HL-60 (cell line): ENCODE measurements at regions not wholly inside any gene's neighbourhood (a gene's known extent, or its start where the extent isn't known, plus 50 kb on each side); places are given as distances from the start of the nearest gene placed in this dataset.

Experiments used
- DNase-seq, 2 experiments: peaks; one replicate each; pipeline ENCODE4 v3.0.0-alpha.2; 2010 to 2020; ENCODE audit warnings: low read depth in 1 of 2, low spot score in 1 of 2
- H3K27ac ChIP-seq: fragments of 250-450 bp; sonication (Bioruptor Pico); replicated peaks from 2 replicates; pipeline ENCODE4 v1.5.1; 2020; ENCODE audit warnings: mild to moderate bottlenecking, moderate library complexity
- H3K27me3 ChIP-seq: fragments of 250-450 bp; sonication (Bioruptor Pico); 2 replicates; pipeline ENCODE4 v1.5.1; 2021; ENCODE audit warnings: mild to moderate bottlenecking, moderate library complexity; ENCODE audit not compliant: insufficient read depth, poor library complexity, severe bottlenecking
- H3K4me3 ChIP-seq: replicated peaks from 2 replicates; pipeline ENCODE4 v1.5.1; 2011; ENCODE audit warnings: mild to moderate bottlenecking, control low read depth, low read length; ENCODE audit not compliant: insufficient read depth
- GABPA ChIP-seq: IDR thresholded peaks from 2 replicates; pipeline ENCODE4 v1.6.1; 2012; ENCODE audit warnings: low read depth
- POLR2AphosphoS5 ChIP-seq: IDR thresholded peaks from 2 replicates; pipeline ENCODE4 v1.6.1; 2012; ENCODE audit warnings: low read depth
- SPI1 ChIP-seq: IDR thresholded peaks from 2 replicates; pipeline ENCODE4 v1.6.1; 2012; ENCODE audit warnings: low read depth, mild to moderate bottlenecking, borderline replicate concordance
- TF ChIP-seq, protein P1 (sequence below): IDR thresholded peaks from one replicate; pipeline ENCODE4 v1.5.1; 2011; ENCODE audit warnings: low read length, control low read depth, inconsistent platforms; ENCODE audit not compliant: insufficient read depth
- TF ChIP-seq, protein P2 (sequence below): IDR thresholded peaks from 2 replicates; pipeline ENCODE4 v1.6.1; 2012; ENCODE audit warnings: low read depth; ENCODE audit not compliant: insufficient replicate concordance

- no peak for DNase-seq
- TF ChIP-seq, protein P1, sequence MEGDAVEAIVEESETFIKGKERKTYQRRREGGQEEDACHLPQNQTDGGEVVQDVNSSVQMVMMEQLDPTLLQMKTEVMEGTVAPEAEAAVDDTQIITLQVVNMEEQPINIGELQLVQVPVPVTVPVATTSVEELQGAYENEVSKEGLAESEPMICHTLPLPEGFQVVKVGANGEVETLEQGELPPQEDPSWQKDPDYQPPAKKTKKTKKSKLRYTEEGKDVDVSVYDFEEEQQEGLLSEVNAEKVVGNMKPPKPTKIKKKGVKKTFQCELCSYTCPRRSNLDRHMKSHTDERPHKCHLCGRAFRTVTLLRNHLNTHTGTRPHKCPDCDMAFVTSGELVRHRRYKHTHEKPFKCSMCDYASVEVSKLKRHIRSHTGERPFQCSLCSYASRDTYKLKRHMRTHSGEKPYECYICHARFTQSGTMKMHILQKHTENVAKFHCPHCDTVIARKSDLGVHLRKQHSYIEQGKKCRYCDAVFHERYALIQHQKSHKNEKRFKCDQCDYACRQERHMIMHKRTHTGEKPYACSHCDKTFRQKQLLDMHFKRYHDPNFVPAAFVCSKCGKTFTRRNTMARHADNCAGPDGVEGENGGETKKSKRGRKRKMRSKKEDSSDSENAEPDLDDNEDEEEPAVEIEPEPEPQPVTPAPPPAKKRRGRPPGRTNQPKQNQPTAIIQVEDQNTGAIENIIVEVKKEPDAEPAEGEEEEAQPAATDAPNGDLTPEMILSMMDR: no peak
- no peak for TF ChIP-seq GABPA
- no peak for TF ChIP-seq POLR2AphosphoS5
- Histone ChIP-seq H3K4me3 (no peak overlapping the region), H3K27ac (no peak overlapping the region), H3K27me3 (no peaks in the 10 kb centered on the region)
These were observed 262.4 kb upstream of the PSMD7 start for GRCh38 chr16:74034200-74034599.

DNA sequence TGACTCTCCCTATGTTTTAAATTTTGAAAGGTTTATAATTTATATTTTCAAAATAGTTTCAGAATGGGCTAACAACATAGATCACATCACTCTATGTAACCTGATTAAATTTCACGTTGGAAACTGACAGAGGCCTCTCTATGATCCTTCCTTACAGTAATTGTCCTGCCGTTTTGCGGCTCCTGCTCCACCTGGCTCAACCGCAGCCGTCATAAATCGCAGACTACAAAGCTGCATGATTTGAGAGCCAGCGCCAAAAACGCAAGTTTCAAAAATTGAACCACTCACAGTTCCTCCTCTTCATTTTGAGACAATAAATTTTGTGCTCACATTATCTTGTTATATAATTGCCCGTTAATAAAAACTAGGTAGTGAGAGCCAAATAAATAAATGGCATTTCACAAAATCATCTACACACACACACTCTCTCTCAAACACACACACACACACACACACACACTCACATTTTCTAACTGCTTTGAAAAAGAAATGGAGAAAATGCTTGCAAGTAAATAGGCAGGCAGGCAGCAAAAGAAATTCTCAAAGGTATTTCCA is 263.1 kb upstream of the PSMD7 start:
- TF ChIP-seq POLR2AphosphoS5 (no peak), GABPA (no peak), SPI1 (no peak)
- TF ChIP-seq, protein P2, sequence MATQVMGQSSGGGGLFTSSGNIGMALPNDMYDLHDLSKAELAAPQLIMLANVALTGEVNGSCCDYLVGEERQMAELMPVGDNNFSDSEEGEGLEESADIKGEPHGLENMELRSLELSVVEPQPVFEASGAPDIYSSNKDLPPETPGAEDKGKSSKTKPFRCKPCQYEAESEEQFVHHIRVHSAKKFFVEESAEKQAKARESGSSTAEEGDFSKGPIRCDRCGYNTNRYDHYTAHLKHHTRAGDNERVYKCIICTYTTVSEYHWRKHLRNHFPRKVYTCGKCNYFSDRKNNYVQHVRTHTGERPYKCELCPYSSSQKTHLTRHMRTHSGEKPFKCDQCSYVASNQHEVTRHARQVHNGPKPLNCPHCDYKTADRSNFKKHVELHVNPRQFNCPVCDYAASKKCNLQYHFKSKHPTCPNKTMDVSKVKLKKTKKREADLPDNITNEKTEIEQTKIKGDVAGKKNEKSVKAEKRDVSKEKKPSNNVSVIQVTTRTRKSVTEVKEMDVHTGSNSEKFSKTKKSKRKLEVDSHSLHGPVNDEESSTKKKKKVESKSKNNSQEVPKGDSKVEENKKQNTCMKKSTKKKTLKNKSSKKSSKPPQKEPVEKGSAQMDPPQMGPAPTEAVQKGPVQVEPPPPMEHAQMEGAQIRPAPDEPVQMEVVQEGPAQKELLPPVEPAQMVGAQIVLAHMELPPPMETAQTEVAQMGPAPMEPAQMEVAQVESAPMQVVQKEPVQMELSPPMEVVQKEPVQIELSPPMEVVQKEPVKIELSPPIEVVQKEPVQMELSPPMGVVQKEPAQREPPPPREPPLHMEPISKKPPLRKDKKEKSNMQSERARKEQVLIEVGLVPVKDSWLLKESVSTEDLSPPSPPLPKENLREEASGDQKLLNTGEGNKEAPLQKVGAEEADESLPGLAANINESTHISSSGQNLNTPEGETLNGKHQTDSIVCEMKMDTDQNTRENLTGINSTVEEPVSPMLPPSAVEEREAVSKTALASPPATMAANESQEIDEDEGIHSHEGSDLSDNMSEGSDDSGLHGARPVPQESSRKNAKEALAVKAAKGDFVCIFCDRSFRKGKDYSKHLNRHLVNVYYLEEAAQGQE: no peak
- TF ChIP-seq, protein P1: no peak
- H3K27me3 ChIP-seq: no peaks in the 10 kb centered on the region
- H3K27ac ChIP-seq: no peak overlapping the region
- H3K4me3 ChIP-seq: no peak overlapping the region
- DNase-seq: no peak

DNA sequence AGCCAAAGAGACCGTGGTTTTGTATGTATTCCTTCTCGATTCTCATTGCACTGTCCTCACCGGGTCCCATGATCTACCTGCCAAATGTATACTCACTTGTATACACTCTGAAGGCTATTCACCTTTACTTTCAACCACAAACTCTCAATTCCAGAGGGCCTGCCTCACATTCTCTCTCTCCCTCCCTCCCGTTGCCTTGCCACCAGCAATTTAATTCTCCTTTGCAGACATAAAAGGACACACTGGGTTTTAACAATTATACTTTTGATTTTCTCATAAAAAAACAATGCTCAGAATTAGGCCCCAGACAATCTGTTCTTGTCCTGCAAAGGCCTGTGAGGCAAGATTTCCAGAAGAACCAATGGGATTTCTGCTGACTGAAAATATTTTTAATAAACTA is 265.1 kb upstream of the PSMD7 start:
- no peak for DNase-seq
- no peaks in the 10 kb centered on the region for H3K27me3 ChIP-seq
- no peak overlapping the region for H3K27ac ChIP-seq
- TF ChIP-seq POLR2AphosphoS5 (no peak), GABPA (no peak), SPI1 (no peak)
- TF ChIP-seq, protein P1: no peak
- H3K4me3 ChIP-seq: no peak overlapping the region

- H3K27me3 ChIP-seq: no peaks in the 10 kb centered on the region
- H3K4me3 ChIP-seq: no peak overlapping the region
These were observed 266.5 kb upstream of the PSMD7 start for GRCh38 chr16:74030000-74030706.

GRCh38 chr16:74029115-74029792 is 267.4 kb upstream of the PSMD7 start:
- Histone ChIP-seq H3K27ac (no peak overlapping the region), H3K4me3 (no peak overlapping the region), H3K27me3 (no peaks in the 10 kb centered on the region)
- no peak for TF ChIP-seq POLR2AphosphoS5
- DNase-seq: no peak

More at GRCh38 chr16:74030000-74030706, 266.5 kb upstream of the PSMD7 start:
- no peak for DNase-seq
- no peak for TF ChIP-seq GABPA
- H3K27ac ChIP-seq: no peak overlapping the region
